Mucosa of rectum (tissue), 2 donors: ENCODE measurements at regions not wholly inside any gene's neighbourhood (a gene's known extent, or its start where the extent isn't known, plus 50 kb on each side); places are given as distances from the start of the nearest gene placed in this dataset.

ENCODE experiments used
- H3K27ac ChIP-seq, 2 donors: one replicate each; pipeline ENCODE4 v1.7.0; 2013; ENCODE audit warnings: inconsistent platforms in 2 of 2, low read depth in 2 of 2, low read length in 2 of 2
- H3K27me3 ChIP-seq, 2 donors: one replicate each; pipeline ENCODE4 v1.7.0; 2013; ENCODE audit warnings: low read length in 2 of 2; ENCODE audit not compliant: control insufficient read depth in 2 of 2, insufficient read depth in 2 of 2
- H3K36me3 ChIP-seq, 2 donors: one replicate each; pipeline ENCODE4 v1.7.0; 2013; ENCODE audit warnings: low read length in 2 of 2; ENCODE audit not compliant: control insufficient read depth in 2 of 2, insufficient read depth in 2 of 2
- H3K4me1 ChIP-seq, 2 donors: one replicate each; pipeline ENCODE4 v1.7.0; 2013; ENCODE audit warnings: low read length in 2 of 2, mild to moderate bottlenecking in 1 of 2; ENCODE audit not compliant: control insufficient read depth in 2 of 2, insufficient read depth in 2 of 2
- H3K4me3 ChIP-seq, 2 donors: one replicate each; pipeline ENCODE4 v1.7.0; 2013; ENCODE audit warnings: low read length in 2 of 2
- H3K9ac ChIP-seq, 2 donors: one replicate each; pipeline ENCODE4 v1.7.0; 2013; ENCODE audit warnings: low read length in 2 of 2, low read depth in 1 of 2, mild to moderate bottlenecking in 1 of 2
- H3K9me3 ChIP-seq, 2 donors: one replicate each; pipeline ENCODE4 v1.7.0; 2013; ENCODE audit warnings: low read length in 2 of 2; ENCODE audit not compliant: control insufficient read depth in 2 of 2
- donor health status: healthy.
- donor health status: Normal muscosa, but diverticular disease.

GRCh38 chr6:1009103-1009502 lies 302.8 kb upstream of the FOXQ1 start:
- Histone ChIP-seq H3K36me3 (no peaks in the 10 kb centered on the region), H3K4me3 (no peak overlapping the region), H3K9me3 (no peaks in the 10 kb centered on the region), H3K4me1 (no peaks in the 10 kb centered on the region), H3K27ac (no peak overlapping the region), H3K9ac (no peak overlapping the region), H3K27me3 (no peaks in the 10 kb centered on the region)

GRCh38 chr6:1007159-1007558 lies 304.7 kb upstream of the FOXQ1 start:
- Histone ChIP-seq H3K36me3 (no peaks in the 10 kb centered on the region), H3K9ac (no peak overlapping the region), H3K4me3 (no peak overlapping the region), H3K9me3 (no peaks in the 10 kb centered on the region), H3K27ac (no peak overlapping the region), H3K4me1 (no peaks in the 10 kb centered on the region), H3K27me3 (peaks cover 0 to 5% of the 10 kb centered on the region in 2 donors)

GRCh38 chr6:1004885-1005630 lies 306.8 kb upstream of the FOXQ1 start:
- peaks cover 0 to 5% of the 10 kb centered on the region in 2 donors for H3K27me3 ChIP-seq
- no peak overlapping the region for H3K4me3 ChIP-seq
- no peaks in the 10 kb centered on the region for H3K36me3 ChIP-seq
- H3K9me3 ChIP-seq = no peaks in the 10 kb centered on the region
- H3K9ac ChIP-seq = no peak overlapping the region
- H3K27ac ChIP-seq = no peak overlapping the region
- H3K4me1 ChIP-seq = no peaks in the 10 kb centered on the region

GRCh38 chr6:1003394-1004160 lies 308.3 kb upstream of the FOXQ1 start:
- Histone ChIP-seq H3K27me3 (peaks cover 0 to 5% of the 10 kb centered on the region in 2 donors), H3K9me3 (no peaks in the 10 kb centered on the region), H3K27ac (no peak overlapping the region), H3K9ac (no peak overlapping the region), H3K4me3 (no peak overlapping the region), H3K4me1 (no peaks in the 10 kb centered on the region), H3K36me3 (no peaks in the 10 kb centered on the region)

- Histone ChIP-seq H3K9ac (no peak overlapping the region), H3K27me3 (peaks cover 0 to 5% of the 10 kb centered on the region in 2 donors), H3K4me3 (no peak overlapping the region), H3K4me1 (no peaks in the 10 kb centered on the region), H3K9me3 (no peaks in the 10 kb centered on the region), H3K27ac (no peak overlapping the region), H3K36me3 (no peaks in the 10 kb centered on the region)
Measured at GRCh38 chr6:1002989-1003388, 308.9 kb upstream of the FOXQ1 start.

- Histone ChIP-seq H3K27ac (no peak overlapping the region), H3K36me3 (no peaks in the 10 kb centered on the region), H3K4me3 (no peak overlapping the region), H3K4me1 (no peaks in the 10 kb centered on the region), H3K9ac (no peak overlapping the region), H3K27me3 (peaks cover 0 to 9% of the 10 kb centered on the region in 2 donors), H3K9me3 (no peaks in the 10 kb centered on the region)
Measured at GRCh38 chr6:1001655-1002349, 308.9 kb upstream of the EXOC2 start.

- H3K4me1 ChIP-seq = no peaks in the 10 kb centered on the region
- no peak overlapping the region for H3K4me3 ChIP-seq
- peaks cover 0 to 11% of the 10 kb centered on the region in 2 donors for H3K27me3 ChIP-seq
- no peaks in the 10 kb centered on the region for H3K36me3 ChIP-seq
- H3K27ac ChIP-seq = no peak overlapping the region
- no peak overlapping the region for H3K9ac ChIP-seq
- H3K9me3 ChIP-seq = no peaks in the 10 kb centered on the region
Measured at GRCh38 chr6:999552-999951, 306.6 kb upstream of the EXOC2 start.

- Histone ChIP-seq H3K4me3 (no peak overlapping the region), H3K4me1 (no peaks in the 10 kb centered on the region), H3K9ac (no peak overlapping the region), H3K36me3 (no peaks in the 10 kb centered on the region), H3K27me3 (peaks cover 3 to 11% of the 10 kb centered on the region in 2 donors), H3K9me3 (no peaks in the 10 kb centered on the region), H3K27ac (no peak overlapping the region)
Measured at GRCh38 chr6:998551-998950, 305.6 kb upstream of the EXOC2 start.

- H3K4me3 ChIP-seq = no peak overlapping the region
- no peaks in the 10 kb centered on the region for H3K9me3 ChIP-seq
- no peaks in the 10 kb centered on the region for H3K4me1 ChIP-seq
- no peaks in the 10 kb centered on the region for H3K36me3 ChIP-seq
- H3K9ac ChIP-seq = no peak overlapping the region
- H3K27ac ChIP-seq = no peak overlapping the region
- peaks cover 3 to 6% of the 10 kb centered on the region in 2 donors for H3K27me3 ChIP-seq
Measured at GRCh38 chr6:996271-996852, 303.4 kb upstream of the EXOC2 start.

- no peaks in the 10 kb centered on the region for H3K36me3 ChIP-seq
- H3K27me3 ChIP-seq = peaks cover 0 to 3% of the 10 kb centered on the region in 2 donors
- H3K4me1 ChIP-seq = no peaks in the 10 kb centered on the region
- no peak overlapping the region for H3K27ac ChIP-seq
- H3K9me3 ChIP-seq = no peaks in the 10 kb centered on the region
- H3K9ac ChIP-seq = no peak overlapping the region
- no peak overlapping the region for H3K4me3 ChIP-seq
Measured at GRCh38 chr6:991192-991591, 298.3 kb upstream of the EXOC2 start.
